GM13976 (cell line): ENCODE measurements at regions not wholly inside any gene's neighbourhood (a gene's known extent, or its start where the extent isn't known, plus 50 kb on each side); places are given as distances from the start of the nearest gene placed in this dataset.

Experiments used
- DNase-seq: peaks from one replicate; pipeline ENCODE4 v3.0.0; 2012; ENCODE audit warnings: low spot score
- in situ Hi-C: fragments of 300-500 bp; cut with MboI; formaldehyde crosslinking; loops from one replicate; pipeline ENCODE4 v1.12.0; 2022; ENCODE audit warnings: low sequenced_read_pairs, mixed read lengths, inconsistent platforms; ENCODE audit not compliant: unreplicated experiment
- TF ChIP-seq, protein P1 (sequence below): IDR thresholded peaks from 2 replicates; pipeline ENCODE4 v1.5.1; 2012; ENCODE audit warnings: borderline replicate concordance, mild to moderate bottlenecking; ENCODE audit not compliant: insufficient read depth; ENCODE audit errors: extremely low read depth, missing control alignments, control extremely low read depth

DNA sequence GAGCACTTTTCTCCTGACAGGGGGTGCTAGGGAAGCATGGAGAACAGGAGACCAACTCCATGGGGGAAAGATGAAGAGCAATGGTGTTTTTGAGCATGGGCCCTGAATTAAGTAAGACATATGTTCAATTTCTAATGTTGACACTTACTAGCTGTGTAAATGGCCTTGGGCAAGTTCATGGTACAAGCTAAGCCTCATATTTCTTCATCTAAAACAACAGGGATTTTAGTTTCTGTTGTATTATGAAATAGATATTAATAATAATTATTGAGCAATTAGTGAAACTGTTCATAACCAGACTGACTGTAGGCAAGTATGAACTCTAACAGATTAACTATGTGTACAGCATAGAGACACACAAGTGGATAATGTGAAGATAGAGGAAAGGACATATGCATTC lies 515.0 kb upstream of the FAT1 start:
- TF ChIP-seq, protein P1, sequence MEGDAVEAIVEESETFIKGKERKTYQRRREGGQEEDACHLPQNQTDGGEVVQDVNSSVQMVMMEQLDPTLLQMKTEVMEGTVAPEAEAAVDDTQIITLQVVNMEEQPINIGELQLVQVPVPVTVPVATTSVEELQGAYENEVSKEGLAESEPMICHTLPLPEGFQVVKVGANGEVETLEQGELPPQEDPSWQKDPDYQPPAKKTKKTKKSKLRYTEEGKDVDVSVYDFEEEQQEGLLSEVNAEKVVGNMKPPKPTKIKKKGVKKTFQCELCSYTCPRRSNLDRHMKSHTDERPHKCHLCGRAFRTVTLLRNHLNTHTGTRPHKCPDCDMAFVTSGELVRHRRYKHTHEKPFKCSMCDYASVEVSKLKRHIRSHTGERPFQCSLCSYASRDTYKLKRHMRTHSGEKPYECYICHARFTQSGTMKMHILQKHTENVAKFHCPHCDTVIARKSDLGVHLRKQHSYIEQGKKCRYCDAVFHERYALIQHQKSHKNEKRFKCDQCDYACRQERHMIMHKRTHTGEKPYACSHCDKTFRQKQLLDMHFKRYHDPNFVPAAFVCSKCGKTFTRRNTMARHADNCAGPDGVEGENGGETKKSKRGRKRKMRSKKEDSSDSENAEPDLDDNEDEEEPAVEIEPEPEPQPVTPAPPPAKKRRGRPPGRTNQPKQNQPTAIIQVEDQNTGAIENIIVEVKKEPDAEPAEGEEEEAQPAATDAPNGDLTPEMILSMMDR = no peak
- in situ Hi-C loops = no loop called here
- DNase-seq = no peak

DNA sequence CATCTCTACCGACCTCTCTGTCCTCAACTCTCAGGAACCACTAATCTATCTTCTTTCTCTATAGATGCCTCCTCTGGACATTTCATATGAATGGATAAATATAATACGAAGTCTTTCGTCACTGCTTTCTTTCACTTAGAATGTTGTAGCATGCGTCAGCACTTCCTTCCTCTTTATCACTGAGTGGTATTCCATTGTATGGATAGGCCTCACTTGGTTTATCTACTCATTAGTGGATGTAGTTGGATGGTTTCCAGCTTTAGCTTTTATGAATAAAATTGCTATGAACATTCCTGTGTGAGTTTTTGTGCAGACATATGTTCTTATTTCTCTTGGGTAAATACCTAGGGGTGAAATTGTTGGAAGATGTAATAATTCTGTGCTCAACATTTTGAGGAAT lies 528.2 kb upstream of the FAT1 start:
- TF ChIP-seq, protein P1 = no peak
- DNase-seq = no peak
- in situ Hi-C loops = no loop called here

DNA sequence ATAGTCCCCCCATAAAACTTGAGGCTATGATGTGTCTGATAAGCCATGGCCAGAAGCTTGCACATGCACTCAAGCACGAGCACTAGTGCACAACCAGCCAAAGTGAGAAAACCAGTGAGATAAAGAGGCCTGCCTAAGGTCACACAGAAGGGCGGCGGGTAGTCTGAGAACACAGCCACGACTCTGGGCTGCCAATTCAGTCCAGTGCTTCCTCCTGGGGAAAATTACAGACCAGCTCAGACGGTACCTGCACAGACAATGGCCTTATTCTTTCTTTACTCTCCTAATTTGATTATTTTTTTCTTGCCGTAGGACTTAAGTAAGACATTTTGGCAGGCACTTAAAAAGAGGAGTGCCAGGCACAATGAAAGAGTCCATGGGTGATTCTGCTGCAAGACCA lies 533.2 kb upstream of the FAT1 start:
- TF ChIP-seq, protein P1 = no peak
- DNase-seq = no peak
- in situ Hi-C loops = no loop called here

DNA sequence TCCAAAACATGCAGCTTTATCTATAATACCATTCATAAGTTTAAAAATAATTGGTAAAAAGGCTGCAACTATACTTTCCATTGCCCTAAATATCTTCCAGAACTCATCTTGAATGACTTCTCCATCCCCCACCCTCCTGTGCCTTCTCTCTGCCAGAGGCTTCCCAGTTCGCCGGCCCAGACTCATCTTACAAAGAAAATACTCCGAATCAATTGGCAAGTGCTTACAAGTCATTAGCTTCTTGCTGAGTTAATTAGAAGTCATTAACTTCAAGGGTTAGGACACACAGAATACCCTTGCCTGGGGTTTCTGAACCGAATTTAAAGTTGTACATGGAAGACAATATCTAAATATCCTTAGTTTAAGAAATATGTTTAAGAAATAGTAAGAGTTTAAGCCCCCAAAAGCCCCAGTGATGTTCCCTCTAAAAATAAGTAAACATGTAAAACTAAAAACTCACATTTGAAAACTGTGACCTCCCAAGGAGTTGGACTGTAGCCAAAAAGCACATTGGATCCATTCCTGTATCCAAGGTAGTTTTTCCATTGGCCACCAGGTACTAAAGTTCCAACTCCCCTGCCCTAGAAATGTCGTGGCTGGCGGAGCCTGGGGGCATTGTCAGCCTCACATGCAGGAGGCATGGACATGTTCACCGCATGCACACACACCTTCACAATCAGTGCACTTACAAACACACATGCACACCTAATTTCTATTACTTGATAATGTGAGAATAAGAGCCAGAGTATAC lies 535.2 kb upstream of the FAT1 start:
- TF ChIP-seq, protein P1 = no peak
- DNase-seq = no peak
- in situ Hi-C loops = no loop called here

DNA sequence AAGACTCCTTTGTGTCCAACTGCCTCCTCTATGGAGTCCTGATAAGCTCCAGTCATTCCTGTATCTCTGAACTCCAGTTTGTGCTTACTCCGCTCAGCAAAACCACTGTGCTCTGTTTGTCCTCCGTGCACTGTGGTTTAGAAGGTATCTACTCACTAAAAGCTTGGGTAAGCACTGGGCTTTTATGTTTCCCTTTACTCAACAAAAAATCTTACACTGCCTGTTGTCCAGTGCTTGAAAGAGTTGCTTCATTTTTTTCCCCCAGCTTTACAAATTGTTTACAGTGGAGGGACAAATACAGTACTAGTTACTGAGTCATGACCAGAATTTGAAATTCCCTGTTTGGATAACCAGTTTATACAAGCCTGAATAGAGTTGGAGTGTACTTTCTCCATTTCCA lies 545.3 kb upstream of the FAT1 start:
- TF ChIP-seq, protein P1 = no peak
- DNase-seq = no peak

DNA sequence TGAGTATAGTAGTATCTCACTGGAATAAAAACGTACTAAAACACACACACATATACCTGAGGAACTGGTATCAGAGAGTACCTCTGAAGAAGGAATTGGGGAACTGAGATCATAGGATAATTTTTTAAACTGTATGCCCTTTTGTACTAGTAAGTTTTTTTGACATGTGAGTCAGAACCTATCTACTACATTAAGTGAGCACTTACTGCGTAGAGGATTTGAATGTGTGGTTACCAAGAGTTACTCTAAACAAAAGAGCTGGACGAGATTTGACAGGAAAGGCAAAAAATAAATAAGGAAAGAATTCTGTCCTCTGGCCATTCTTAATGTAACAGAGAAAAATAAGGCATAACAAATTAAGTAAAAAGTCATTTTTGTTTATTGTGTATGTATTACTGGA lies 546.5 kb upstream of the FAT1 start:
- in situ Hi-C loops = no loop called here
- no peak for DNase-seq
- TF ChIP-seq, protein P1 = no peak

More for the DNA sequence above, 545.3 kb upstream of the FAT1 start:
- in situ Hi-C loops = no loop called here
